Hindlimb muscle (tissue), 1 donor: ENCODE measurements at regions not wholly inside any gene's neighbourhood (a gene's known extent, or its start where the extent isn't known, plus 50 kb on each side); places are given as distances from the start of the nearest gene placed in this dataset.

Source experiments
- DNase-seq: peaks from one replicate; pipeline ENCODE4 v3.0.0-alpha.2; 2013

GRCh38 chr4:108360754-108361445 is 192.2 kb upstream of the LEF1 start:
- peak; percentile 24 for DNase-seq

- DNase-seq: no peak
These were observed 191.4 kb upstream of the LEF1 start for GRCh38 chr4:108359986-108360681.

- DNase-seq: no peak
These were observed 190.6 kb upstream of the LEF1 start for GRCh38 chr4:108359130-108359985.

GRCh38 chr4:108355902-108356535 is 187.3 kb upstream of the LEF1 start:
- DNase-seq: no peak

- no peak for DNase-seq
These were observed 186.6 kb upstream of the LEF1 start for GRCh38 chr4:108355186-108355901.

- DNase-seq: no peak
These were observed 184.1 kb upstream of the LEF1 start for GRCh38 chr4:108352664-108353308.

- DNase-seq: no peak
These were observed 183.1 kb upstream of the LEF1 start for GRCh38 chr4:108351791-108352190.

- no peak for DNase-seq
These were observed 181.6 kb upstream of the LEF1 start for GRCh38 chr4:108350332-108350731.

GRCh38 chr4:108346818-108347210 is 178.1 kb upstream of the LEF1 start:
- DNase-seq: no peak

- DNase-seq: no peak
These were observed 177.4 kb upstream of the LEF1 start for GRCh38 chr4:108345862-108346817.

- DNase-seq: no peak
These were observed 173.7 kb upstream of the LEF1 start for GRCh38 chr4:108342325-108342970.

GRCh38 chr4:108337923-108338322 is 169.2 kb upstream of the LEF1 start:
- no peak for DNase-seq

GRCh38 chr4:108336076-108336475 is 167.3 kb upstream of the LEF1 start:
- no peak for DNase-seq

- DNase-seq: no peak
These were observed 166.3 kb upstream of the LEF1 start for GRCh38 chr4:108335081-108335480.

- DNase-seq: no peak
These were observed 165.3 kb upstream of the LEF1 start for GRCh38 chr4:108334031-108334430.

- no peak for DNase-seq
These were observed 164.7 kb upstream of the LEF1 start for GRCh38 chr4:108333353-108333942.

- no peak for DNase-seq
These were observed 163.3 kb upstream of the LEF1 start for GRCh38 chr4:108331905-108332632.

- DNase-seq: no peak
These were observed 159.6 kb upstream of the LEF1 start for GRCh38 chr4:108328383-108328732.
